CD4-positive, CD25-positive, alpha-beta regulatory T cell (primary cell): ENCODE measurements at regions not wholly inside any gene's neighbourhood (a gene's known extent, or its start where the extent isn't known, plus 50 kb on each side); places are given as distances from the start of the nearest gene placed in this dataset.

Source experiments
- ATAC-seq, 2 donors: fragments of 150-1000 bp; cut with Tn5 transposase; one replicate each; pipeline ENCODE4 v1.10.0; 2021; ENCODE audit warnings: low read depth in 2 of 2, moderate number of reproducible peaks in 2 of 2, moderate library complexity in 1 of 2
- DNase-seq, 3 donors: peaks; one replicate each; pipeline versions ENCODE4 v3.0.0 to v3.0.0-alpha.2; 2012 to 2022; ENCODE audit warnings: mixed read lengths in 1 of 3
- H3K27ac ChIP-seq: one replicate; pipeline ENCODE4 v1.7.0; 2013; ENCODE audit warnings: mild to moderate bottlenecking, low read length; ENCODE audit not compliant: insufficient read depth, poor library complexity, severe bottlenecking
- H3K27me3 ChIP-seq: one replicate; pipeline ENCODE4 v1.7.0; 2013; ENCODE audit warnings: low read length; ENCODE audit not compliant: control insufficient read depth, insufficient read depth
- H3K36me3 ChIP-seq: one replicate; pipeline ENCODE4 v1.7.0; 2013; ENCODE audit warnings: mild to moderate bottlenecking, low read length, moderate library complexity; ENCODE audit not compliant: control insufficient read depth, insufficient read depth
- H3K4me1 ChIP-seq: 2 replicates; pipeline ENCODE4 v1.7.0; 2013; ENCODE audit warnings: mild to moderate bottlenecking, low read length; ENCODE audit not compliant: insufficient read depth, control insufficient read depth, poor library complexity, severe bottlenecking
- H3K4me3 ChIP-seq: one replicate; pipeline ENCODE4 v1.7.0; 2013; ENCODE audit warnings: low read depth, mild to moderate bottlenecking, low read length, moderate library complexity
- H3K9me3 ChIP-seq, 2 experiments: 1 replicate in 1 of 2; 2 replicates in 1 of 2; pipeline ENCODE4 v1.7.0; 2013; ENCODE audit warnings: low read length in 2 of 2, mild to moderate bottlenecking in 1 of 2, moderate library complexity in 1 of 2; ENCODE audit not compliant: control insufficient read depth in 2 of 2
- H3K27ac Mint-ChIP-seq, 3 donors: one replicate each; pipeline ENCODE4 v1.8.0; 2020 to 2022; ENCODE audit warnings: mild to moderate bottlenecking in 3 of 3, mixed read lengths in 3 of 3, moderate library complexity in 2 of 3
- H3K27me3 Mint-ChIP-seq: one replicate; pipeline ENCODE4 v1.8.0; 2022; ENCODE audit warnings: mild to moderate bottlenecking, mixed read lengths
- H3K36me3 Mint-ChIP-seq: one replicate; pipeline ENCODE4 v1.8.0; 2020; ENCODE audit warnings: mixed read lengths
- H3K4me1 Mint-ChIP-seq, 4 donors: one replicate each; pipeline ENCODE4 v1.8.0; 2020 to 2022; ENCODE audit warnings: mixed read lengths in 4 of 4, mild to moderate bottlenecking in 1 of 4
- H3K4me3 Mint-ChIP-seq, 4 donors: one replicate each; pipeline ENCODE4 v1.8.0; 2020 to 2022; ENCODE audit warnings: mild to moderate bottlenecking in 4 of 4, mixed read lengths in 4 of 4, moderate library complexity in 3 of 4
- H3K9me3 Mint-ChIP-seq, 7 donors: one replicate each; pipeline ENCODE4 v1.8.0; 2020 to 2022; ENCODE audit warnings: mixed read lengths in 7 of 7, mild to moderate bottlenecking in 3 of 7, moderate library complexity in 2 of 7

DNA sequence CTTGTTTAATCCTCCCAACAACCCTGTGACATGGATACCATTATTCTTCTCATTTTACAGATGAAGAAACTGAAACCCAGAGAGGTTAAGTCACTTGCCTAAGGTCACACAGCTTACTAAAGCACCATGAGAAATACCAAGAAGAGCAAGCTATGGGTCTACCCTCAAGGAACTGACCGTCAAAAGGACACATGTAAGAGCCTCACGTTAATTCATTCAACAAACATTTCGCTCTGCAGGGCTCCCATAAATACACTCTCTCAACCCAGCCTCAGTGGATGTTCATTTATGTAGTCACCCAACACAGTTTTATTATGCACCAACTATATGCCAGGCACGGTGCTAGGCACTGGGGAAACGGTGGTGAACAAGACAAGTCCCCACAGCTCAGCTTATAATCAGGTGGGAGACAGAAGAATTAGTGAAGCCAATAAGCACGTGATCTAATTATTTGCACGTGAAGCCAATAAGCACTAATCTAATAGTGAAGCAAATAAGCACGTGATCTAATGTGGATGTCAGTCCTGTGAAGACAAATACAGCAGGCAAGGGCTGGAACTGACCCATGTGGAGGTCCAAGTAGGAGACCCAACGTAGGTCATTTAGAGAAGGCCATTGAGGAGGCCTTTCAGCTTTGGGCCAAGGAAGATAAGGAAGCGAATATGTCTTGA lies 52.1 kb upstream of the ZBTB40 start:
- ATAC-seq (no peak), DNase-seq (no peak)
- Histone ChIP-seq H3K27me3 (peaks cover 34% of the 10 kb centered on the region), H3K27ac (no peak overlapping the region), H3K9me3 (no peaks in the 10 kb centered on the region), H3K4me1 (peaks cover 7% of the 10 kb centered on the region), H3K4me3 (no peak overlapping the region), H3K36me3 (no peaks in the 10 kb centered on the region)
- H3K27ac Mint-ChIP-seq = no peak overlapping the region
- H3K9me3 Mint-ChIP-seq = no peaks in the 10 kb centered on the region
- peaks cover 0 to 5% (median 4%) of the 10 kb centered on the region in 4 donors for H3K4me1 Mint-ChIP-seq
- H3K27me3 Mint-ChIP-seq = peaks cover 28% of the 10 kb centered on the region
- no peaks in the 10 kb centered on the region for H3K36me3 Mint-ChIP-seq
- no peak overlapping the region for H3K4me3 Mint-ChIP-seq
